Choroid plexus epithelial cell (primary cell): ENCODE measurements at regions not wholly inside any gene's neighbourhood (a gene's known extent, or its start where the extent isn't known, plus 50 kb on each side); places are given as distances from the start of the nearest gene placed in this dataset.

ENCODE experiments used
- DNase-seq: peaks from one replicate; pipeline ENCODE4 v3.0.0-alpha.2; 2010; ENCODE audit warnings: low read depth
- H3K4me3 ChIP-seq: 2 replicates; pipeline ENCODE4 v1.5.1; 2011; ENCODE audit warnings: low read depth, mild to moderate bottlenecking, control low read depth, low read length, moderate library complexity
- CTCF ChIP-seq: conservative IDR thresholded peaks from 2 replicates; pipeline ENCODE4 v1.5.1; 2011; ENCODE audit warnings: low read depth, mild to moderate bottlenecking, control low read depth, inconsistent platforms, low read length, moderate library complexity

GRCh38 chr2:84088656-84089055 lies 370.4 kb downstream of the SUCLG1 start:
- no peak overlapping the region for H3K4me3 ChIP-seq
- no peak for DNase-seq
- no peak for TF ChIP-seq CTCF

- H3K4me3 ChIP-seq = no peak overlapping the region
- no peak for TF ChIP-seq CTCF
- DNase-seq = no peak
These were observed 373.5 kb downstream of the SUCLG1 start for GRCh38 chr2:84085562-84085961.

GRCh38 chr2:84084856-84085255 lies 374.2 kb downstream of the SUCLG1 start:
- DNase-seq = no peak
- no peak for TF ChIP-seq CTCF
- H3K4me3 ChIP-seq = no peak overlapping the region

GRCh38 chr2:84083984-84084383 lies 375.1 kb downstream of the SUCLG1 start:
- no peak overlapping the region for H3K4me3 ChIP-seq
- DNase-seq = no peak
- no peak for TF ChIP-seq CTCF

GRCh38 chr2:84078471-84078870 lies 380.6 kb downstream of the SUCLG1 start:
- no peak overlapping the region for H3K4me3 ChIP-seq
- no peak for TF ChIP-seq CTCF
- DNase-seq = no peak

- no peak for DNase-seq
- no peak overlapping the region for H3K4me3 ChIP-seq
- no peak for TF ChIP-seq CTCF
These were observed 381.6 kb downstream of the SUCLG1 start for GRCh38 chr2:84077496-84077895.

- no peak for DNase-seq
- no peak for TF ChIP-seq CTCF
- no peak overlapping the region for H3K4me3 ChIP-seq
These were observed 388.0 kb downstream of the SUCLG1 start for GRCh38 chr2:84071050-84071449.
